ENCODE measurements at regions not wholly inside any gene's neighbourhood (a gene's known extent, or its start where the extent isn't known, plus 50 kb on each side); places are given as distances from the start of the nearest gene placed in this dataset.

DNA sequence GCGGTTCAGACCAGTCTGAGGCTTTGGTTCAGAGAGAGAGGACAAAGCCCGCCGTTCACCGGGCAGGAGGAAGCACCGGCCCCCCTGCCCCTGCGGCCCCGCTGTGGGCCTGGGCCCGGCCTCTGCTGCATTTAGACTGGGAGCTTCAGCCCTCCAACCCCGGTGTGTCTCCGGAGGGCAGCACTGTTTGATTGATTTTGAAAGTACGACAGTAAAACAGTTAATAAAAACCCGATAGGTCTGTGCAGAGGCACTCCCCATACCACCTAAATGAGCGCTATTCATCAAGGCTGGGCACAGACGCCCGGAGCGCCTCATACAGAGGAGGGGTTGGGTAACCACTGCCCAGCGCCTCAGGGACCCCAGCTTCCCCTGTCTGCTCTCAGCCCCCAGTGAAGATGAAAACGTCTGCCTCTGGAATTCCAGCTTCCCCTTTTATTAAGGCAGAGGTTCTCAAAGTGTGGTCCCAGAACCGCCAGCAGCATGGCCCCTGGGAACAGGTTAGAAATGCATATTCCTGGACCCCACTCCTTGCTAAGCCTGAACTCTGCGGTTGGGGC lies 256.7 kb upstream of the TLE3 start:
- TF ChIP-seq, protein P1, sequence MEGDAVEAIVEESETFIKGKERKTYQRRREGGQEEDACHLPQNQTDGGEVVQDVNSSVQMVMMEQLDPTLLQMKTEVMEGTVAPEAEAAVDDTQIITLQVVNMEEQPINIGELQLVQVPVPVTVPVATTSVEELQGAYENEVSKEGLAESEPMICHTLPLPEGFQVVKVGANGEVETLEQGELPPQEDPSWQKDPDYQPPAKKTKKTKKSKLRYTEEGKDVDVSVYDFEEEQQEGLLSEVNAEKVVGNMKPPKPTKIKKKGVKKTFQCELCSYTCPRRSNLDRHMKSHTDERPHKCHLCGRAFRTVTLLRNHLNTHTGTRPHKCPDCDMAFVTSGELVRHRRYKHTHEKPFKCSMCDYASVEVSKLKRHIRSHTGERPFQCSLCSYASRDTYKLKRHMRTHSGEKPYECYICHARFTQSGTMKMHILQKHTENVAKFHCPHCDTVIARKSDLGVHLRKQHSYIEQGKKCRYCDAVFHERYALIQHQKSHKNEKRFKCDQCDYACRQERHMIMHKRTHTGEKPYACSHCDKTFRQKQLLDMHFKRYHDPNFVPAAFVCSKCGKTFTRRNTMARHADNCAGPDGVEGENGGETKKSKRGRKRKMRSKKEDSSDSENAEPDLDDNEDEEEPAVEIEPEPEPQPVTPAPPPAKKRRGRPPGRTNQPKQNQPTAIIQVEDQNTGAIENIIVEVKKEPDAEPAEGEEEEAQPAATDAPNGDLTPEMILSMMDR (IDR thresholded peaks at IDR 0.05; ENCODE audit: unreplicated experiment) = no peak
- no peak overlapping the region for H3K27ac Mint-ChIP-seq

DNA sequence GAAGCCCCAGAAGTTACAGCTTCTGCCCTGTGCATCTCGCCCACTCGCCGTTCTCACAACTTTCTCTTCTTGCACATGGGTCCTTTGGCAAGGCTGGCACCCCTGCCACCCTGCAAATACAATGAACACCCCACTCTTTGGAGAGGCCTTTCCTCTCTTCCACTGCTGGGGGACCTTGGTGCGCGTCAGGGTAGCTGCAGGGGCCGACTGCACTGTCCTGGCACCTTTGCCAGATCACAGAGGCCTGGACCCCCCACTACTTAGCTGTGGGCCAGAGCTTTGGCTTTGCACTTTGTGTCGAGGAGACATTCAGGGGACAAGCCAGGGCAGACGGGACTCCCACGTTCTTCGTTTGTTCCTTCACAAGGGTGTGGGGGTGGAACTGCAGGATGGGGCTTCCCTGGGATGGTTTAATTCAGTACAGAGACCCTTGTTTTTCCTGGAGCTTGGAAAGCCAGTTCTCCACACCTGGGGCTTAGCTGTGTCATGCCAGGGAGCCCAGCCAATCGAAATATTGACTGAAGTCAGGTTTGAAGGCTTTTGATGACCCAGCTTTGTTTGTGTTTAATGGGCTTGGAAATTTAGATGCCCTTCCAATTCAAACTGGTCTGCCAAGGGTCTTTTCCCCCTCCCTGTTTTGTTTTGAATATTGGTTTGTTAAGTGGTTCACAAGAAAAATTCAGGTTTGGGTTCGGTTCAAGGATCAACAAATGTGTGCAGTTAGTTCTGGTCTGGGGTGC lies 256.1 kb upstream of the TLE3 start:
- peaks cover 41% of the 10 kb centered on the region for H3K27me3 Mint-ChIP-seq
- TF ChIP-seq, protein P1 (IDR thresholded peaks at IDR 0.05; ENCODE audit: unreplicated experiment) = no peak
- H3K9me3 Mint-ChIP-seq (ENCODE audit: low read depth) = no peaks in the 10 kb centered on the region
- peaks cover 29% of the 10 kb centered on the region for H3K4me1 Mint-ChIP-seq (ENCODE audit: low read depth)
- H3K27ac Mint-ChIP-seq = no peak overlapping the region
- DNase-seq (ENCODE audit: low spot score, unreplicated experiment) = no peak
- no peaks in the 10 kb centered on the region for H3K36me3 Mint-ChIP-seq (ENCODE audit: insufficient read depth)
- no peak overlapping the region for H3K4me3 Mint-ChIP-seq (ENCODE audit: low read depth)

More for the DNA sequence above, 256.7 kb upstream of the TLE3 start:
- no peak overlapping the region for H3K4me3 Mint-ChIP-seq (ENCODE audit: low read depth)
- no peaks in the 10 kb centered on the region for H3K36me3 Mint-ChIP-seq (ENCODE audit: insufficient read depth)
- no peaks in the 10 kb centered on the region for H3K9me3 Mint-ChIP-seq (ENCODE audit: low read depth)
- DNase-seq (ENCODE audit: low spot score, unreplicated experiment) = no peak
- peaks cover 42% of the 10 kb centered on the region for H3K27me3 Mint-ChIP-seq
- peaks cover 30% of the 10 kb centered on the region for H3K4me1 Mint-ChIP-seq (ENCODE audit: low read depth)

DNA sequence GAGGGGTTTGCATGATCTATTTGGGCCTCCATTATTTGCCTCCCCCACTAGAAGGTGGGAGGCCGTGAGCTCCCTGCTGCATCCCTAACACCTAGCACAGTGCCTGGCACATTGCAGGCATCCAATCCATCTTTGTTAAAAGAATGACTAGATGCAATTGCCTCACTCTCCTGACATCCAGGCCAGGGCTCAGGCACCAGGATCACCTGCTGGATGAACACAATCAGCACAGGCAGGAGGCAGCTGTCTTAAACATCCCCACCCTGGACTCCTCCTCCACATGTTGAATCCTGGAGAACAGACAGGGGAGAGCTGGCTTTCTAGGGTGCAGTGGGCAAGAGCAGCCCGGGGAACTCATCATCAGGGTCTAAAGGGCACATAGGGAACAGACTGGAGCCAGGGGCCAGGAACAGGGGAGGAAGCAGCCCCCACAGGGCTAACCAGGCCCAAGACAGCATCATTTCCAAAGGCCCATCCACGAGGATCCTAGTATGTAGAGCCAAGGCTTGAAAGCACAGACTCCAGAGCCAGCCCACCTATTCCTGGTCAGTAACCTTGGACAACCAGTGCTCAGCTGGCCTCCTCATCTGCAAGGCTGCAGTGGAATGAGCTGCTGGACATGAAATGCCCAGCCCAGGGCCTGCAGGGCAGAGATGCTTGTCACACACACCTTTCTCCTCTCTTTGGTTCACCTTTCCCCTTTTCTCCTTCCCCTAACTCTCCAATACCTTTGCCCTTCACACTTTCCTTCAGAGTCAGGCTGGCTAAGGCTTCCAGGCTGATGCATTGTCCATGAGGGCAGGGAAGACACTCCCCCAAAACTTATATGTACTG lies 254.4 kb upstream of the TLE3 start:
- Mint-ChIP-seq H3K4me1 (ENCODE audit: low read depth) (peaks cover 14% of the 10 kb centered on the region), H3K4me3 (ENCODE audit: low read depth) (no peak overlapping the region), H3K27me3 (peaks cover 47% of the 10 kb centered on the region), H3K27ac (no peak overlapping the region), H3K9me3 (ENCODE audit: low read depth) (no peaks in the 10 kb centered on the region), H3K36me3 (ENCODE audit: insufficient read depth) (no peaks in the 10 kb centered on the region)
- no peak for DNase-seq (ENCODE audit: low spot score, unreplicated experiment)
- TF ChIP-seq, protein P1 (IDR thresholded peaks at IDR 0.05; ENCODE audit: unreplicated experiment) = no peak

DNA sequence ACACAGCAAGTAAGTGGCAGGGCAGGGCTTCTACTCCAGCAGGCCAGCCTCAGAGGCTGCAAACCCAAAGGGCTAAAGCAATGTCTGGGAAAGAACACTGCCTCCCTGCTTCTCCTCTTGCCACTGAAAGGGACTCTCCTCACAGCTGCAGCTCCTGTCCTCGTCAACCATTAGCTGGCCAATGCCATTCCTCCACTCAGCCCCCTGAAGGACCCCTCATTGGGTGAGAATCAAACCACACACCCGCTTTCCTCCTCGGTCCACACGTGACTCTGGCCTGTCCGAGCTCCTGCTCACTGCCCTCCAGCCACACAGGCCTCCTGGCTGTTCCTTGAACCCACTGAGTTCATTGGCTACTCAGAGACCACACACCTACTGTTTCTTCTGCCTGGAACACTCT lies 253.7 kb upstream of the TLE3 start:
- peaks cover 44% of the 10 kb centered on the region for H3K27me3 Mint-ChIP-seq
- no peaks in the 10 kb centered on the region for H3K9me3 Mint-ChIP-seq (ENCODE audit: low read depth)
- TF ChIP-seq, protein P1 (IDR thresholded peaks at IDR 0.05; ENCODE audit: unreplicated experiment) = no peak
- H3K4me1 Mint-ChIP-seq (ENCODE audit: low read depth) = peaks cover 8% of the 10 kb centered on the region
- H3K27ac Mint-ChIP-seq = no peak overlapping the region
- H3K36me3 Mint-ChIP-seq (ENCODE audit: insufficient read depth) = no peaks in the 10 kb centered on the region
- H3K4me3 Mint-ChIP-seq (ENCODE audit: low read depth) = no peak overlapping the region
- DNase-seq (ENCODE audit: low spot score, unreplicated experiment) = no peak

DNA sequence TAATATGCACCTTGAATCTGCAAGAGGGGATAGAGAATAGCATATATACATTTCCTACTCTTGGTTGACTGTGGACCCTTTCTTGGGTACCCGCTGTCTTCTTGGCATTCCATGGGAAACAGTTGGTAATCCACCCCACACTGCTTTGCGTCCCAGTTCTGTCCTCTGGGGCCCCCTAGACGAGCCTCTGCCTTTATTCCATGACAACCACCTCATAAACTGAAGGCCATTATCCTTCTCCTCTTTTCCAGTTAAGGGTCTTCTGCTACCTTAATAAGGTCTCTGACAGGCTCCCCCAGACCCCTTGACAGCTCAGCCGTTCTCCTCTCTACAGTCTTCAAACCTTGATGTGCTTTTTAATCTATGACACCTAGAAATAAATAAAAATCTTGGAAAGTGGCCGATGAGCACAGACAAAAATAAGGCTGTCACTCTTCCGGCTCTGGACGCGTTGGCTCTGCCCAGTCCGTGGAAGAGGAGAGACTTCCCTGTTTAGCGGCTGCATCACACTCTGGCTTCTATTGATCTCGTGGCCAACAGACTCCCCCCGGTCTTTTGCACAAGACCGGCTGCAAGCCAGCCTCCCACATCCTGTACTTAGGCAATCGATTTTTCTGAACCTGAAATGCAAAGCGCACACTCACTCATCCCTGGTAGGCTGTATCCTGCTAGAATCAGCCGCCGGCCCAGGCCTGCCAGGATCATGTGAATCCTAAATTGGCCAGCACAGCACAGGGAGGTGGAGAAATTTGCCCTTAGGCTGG lies 251.0 kb upstream of the TLE3 start:
- TF ChIP-seq, protein P1 (IDR thresholded peaks at IDR 0.05; ENCODE audit: unreplicated experiment) = no peak
- peaks cover 18% of the 10 kb centered on the region for H3K4me1 Mint-ChIP-seq (ENCODE audit: low read depth)
- no peak overlapping the region for H3K4me3 Mint-ChIP-seq (ENCODE audit: low read depth)
- H3K27ac Mint-ChIP-seq = no peak overlapping the region
- no peaks in the 10 kb centered on the region for H3K36me3 Mint-ChIP-seq (ENCODE audit: insufficient read depth)
- H3K9me3 Mint-ChIP-seq (ENCODE audit: low read depth) = no peaks in the 10 kb centered on the region
- peaks cover 32% of the 10 kb centered on the region for H3K27me3 Mint-ChIP-seq
- DNase-seq (ENCODE audit: low spot score, unreplicated experiment) = no peak

Data from progenitor cell of endocrine pancreas (in vitro differentiated cells).